Liver (tissue), 3 donors: ENCODE measurements at regions not wholly inside any gene's neighbourhood (a gene's known extent, or its start where the extent isn't known, plus 50 kb on each side); places are given as distances from the start of the nearest gene placed in this dataset.

ENCODE experiments used
- GABPA ChIP-seq, 2 donors: IDR thresholded peaks in 1 of 2; conservative IDR thresholded peaks in 1 of 2; 2 replicates each; pipeline ENCODE4 v1.6.1; 2016; ENCODE audit warnings: antibody characterized with exemption in 2 of 2, mild to moderate bottlenecking in 1 of 2, moderate library complexity in 1 of 2
- JUND ChIP-seq, 2 donors: IDR thresholded peaks; 2 replicates each; pipeline ENCODE4 v1.6.1; 2016; ENCODE audit warnings: antibody characterized with exemption in 2 of 2
- MAX ChIP-seq: IDR thresholded peaks from 2 replicates; pipeline ENCODE4 v1.6.1; 2016; ENCODE audit warnings: antibody characterized with exemption
- SP1 ChIP-seq: IDR thresholded peaks from 2 replicates; pipeline ENCODE4 v1.6.1; 2018; ENCODE audit warnings: antibody characterized with exemption, mild to moderate bottlenecking
- TF ChIP-seq, protein P1 (sequence below): IDR thresholded peaks from 2 replicates; pipeline ENCODE4 v1.6.1; 2016; ENCODE audit warnings: antibody characterized with exemption
- TF ChIP-seq, protein P2 (sequence below): fragments of 150-350 bp; IDR thresholded peaks from 2 replicates; pipeline ENCODE4 v1.5.1; 2017; ENCODE audit warnings: improper control_type of control experiment, low read depth, low read length; ENCODE audit not compliant: missing input control
- TF ChIP-seq, protein P3 (sequence below): IDR thresholded peaks from 2 replicates; pipeline ENCODE4 v1.6.1; 2016; ENCODE audit warnings: antibody characterized with exemption, mild to moderate bottlenecking
- donor health status: healthy.
- donor health status: healthy.

- TF ChIP-seq, protein P1, sequence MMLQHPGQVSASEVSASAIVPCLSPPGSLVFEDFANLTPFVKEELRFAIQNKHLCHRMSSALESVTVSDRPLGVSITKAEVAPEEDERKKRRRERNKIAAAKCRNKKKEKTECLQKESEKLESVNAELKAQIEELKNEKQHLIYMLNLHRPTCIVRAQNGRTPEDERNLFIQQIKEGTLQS: no peak
- TF ChIP-seq, protein P2, sequence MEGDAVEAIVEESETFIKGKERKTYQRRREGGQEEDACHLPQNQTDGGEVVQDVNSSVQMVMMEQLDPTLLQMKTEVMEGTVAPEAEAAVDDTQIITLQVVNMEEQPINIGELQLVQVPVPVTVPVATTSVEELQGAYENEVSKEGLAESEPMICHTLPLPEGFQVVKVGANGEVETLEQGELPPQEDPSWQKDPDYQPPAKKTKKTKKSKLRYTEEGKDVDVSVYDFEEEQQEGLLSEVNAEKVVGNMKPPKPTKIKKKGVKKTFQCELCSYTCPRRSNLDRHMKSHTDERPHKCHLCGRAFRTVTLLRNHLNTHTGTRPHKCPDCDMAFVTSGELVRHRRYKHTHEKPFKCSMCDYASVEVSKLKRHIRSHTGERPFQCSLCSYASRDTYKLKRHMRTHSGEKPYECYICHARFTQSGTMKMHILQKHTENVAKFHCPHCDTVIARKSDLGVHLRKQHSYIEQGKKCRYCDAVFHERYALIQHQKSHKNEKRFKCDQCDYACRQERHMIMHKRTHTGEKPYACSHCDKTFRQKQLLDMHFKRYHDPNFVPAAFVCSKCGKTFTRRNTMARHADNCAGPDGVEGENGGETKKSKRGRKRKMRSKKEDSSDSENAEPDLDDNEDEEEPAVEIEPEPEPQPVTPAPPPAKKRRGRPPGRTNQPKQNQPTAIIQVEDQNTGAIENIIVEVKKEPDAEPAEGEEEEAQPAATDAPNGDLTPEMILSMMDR: no peak
- TF ChIP-seq, protein P3, sequence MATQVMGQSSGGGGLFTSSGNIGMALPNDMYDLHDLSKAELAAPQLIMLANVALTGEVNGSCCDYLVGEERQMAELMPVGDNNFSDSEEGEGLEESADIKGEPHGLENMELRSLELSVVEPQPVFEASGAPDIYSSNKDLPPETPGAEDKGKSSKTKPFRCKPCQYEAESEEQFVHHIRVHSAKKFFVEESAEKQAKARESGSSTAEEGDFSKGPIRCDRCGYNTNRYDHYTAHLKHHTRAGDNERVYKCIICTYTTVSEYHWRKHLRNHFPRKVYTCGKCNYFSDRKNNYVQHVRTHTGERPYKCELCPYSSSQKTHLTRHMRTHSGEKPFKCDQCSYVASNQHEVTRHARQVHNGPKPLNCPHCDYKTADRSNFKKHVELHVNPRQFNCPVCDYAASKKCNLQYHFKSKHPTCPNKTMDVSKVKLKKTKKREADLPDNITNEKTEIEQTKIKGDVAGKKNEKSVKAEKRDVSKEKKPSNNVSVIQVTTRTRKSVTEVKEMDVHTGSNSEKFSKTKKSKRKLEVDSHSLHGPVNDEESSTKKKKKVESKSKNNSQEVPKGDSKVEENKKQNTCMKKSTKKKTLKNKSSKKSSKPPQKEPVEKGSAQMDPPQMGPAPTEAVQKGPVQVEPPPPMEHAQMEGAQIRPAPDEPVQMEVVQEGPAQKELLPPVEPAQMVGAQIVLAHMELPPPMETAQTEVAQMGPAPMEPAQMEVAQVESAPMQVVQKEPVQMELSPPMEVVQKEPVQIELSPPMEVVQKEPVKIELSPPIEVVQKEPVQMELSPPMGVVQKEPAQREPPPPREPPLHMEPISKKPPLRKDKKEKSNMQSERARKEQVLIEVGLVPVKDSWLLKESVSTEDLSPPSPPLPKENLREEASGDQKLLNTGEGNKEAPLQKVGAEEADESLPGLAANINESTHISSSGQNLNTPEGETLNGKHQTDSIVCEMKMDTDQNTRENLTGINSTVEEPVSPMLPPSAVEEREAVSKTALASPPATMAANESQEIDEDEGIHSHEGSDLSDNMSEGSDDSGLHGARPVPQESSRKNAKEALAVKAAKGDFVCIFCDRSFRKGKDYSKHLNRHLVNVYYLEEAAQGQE: no peak
- TF ChIP-seq JUND (IDR thresholded peaks at IDR 0.05): no peak
- no peak for TF ChIP-seq GABPA (IDR thresholded peaks at IDR 0.05 in 1 of 2, conservative IDR thresholded peaks at IDR 0.05 in 1 of 2)
- TF ChIP-seq MAX: no peak
- no peak for TF ChIP-seq SP1
Observed at GRCh38 chr6:73929405-73929804, 233.4 kb downstream of the CD109 start.
